Neuronal stem cell (in vitro differentiated cells): ENCODE measurements at regions not wholly inside any gene's neighbourhood (a gene's known extent, or its start where the extent isn't known, plus 50 kb on each side); places are given as distances from the start of the nearest gene placed in this dataset.

Source experiments
- DNase-seq: peaks from one replicate; pipeline ENCODE4 v3.0.0-alpha.2; 2013; ENCODE audit warnings: low spot score
- H2AFZ ChIP-seq: one replicate; pipeline ENCODE4 v1.6.1; 2013; ENCODE audit warnings: mild to moderate bottlenecking, low read length, inconsistent platforms
- H2AK5ac ChIP-seq: 2 replicates; pipeline ENCODE4 v1.6.1; 2013; ENCODE audit warnings: low read depth, mild to moderate bottlenecking, inconsistent platforms, low read length, moderate library complexity, mixed read lengths
- H2BK120ac ChIP-seq: 2 replicates; pipeline ENCODE4 v1.6.1; 2013; ENCODE audit warnings: low read depth, mild to moderate bottlenecking, inconsistent platforms, low read length, moderate library complexity, mixed read lengths
- H2BK12ac ChIP-seq: one replicate; pipeline ENCODE4 v1.6.1; 2013; ENCODE audit warnings: low read length, inconsistent platforms
- H2BK15ac ChIP-seq: 2 replicates; pipeline ENCODE4 v1.6.1; 2013; ENCODE audit warnings: mild to moderate bottlenecking, low read length, inconsistent platforms, mixed read lengths
- H2BK5ac ChIP-seq: one replicate; pipeline ENCODE4 v1.6.1; 2013; ENCODE audit warnings: inconsistent platforms, mild to moderate bottlenecking, low read length, moderate library complexity
- H3K14ac ChIP-seq: one replicate; pipeline ENCODE4 v1.6.1; 2013; ENCODE audit warnings: low read length, inconsistent platforms
- H3K18ac ChIP-seq: 2 replicates; pipeline ENCODE4 v1.6.1; 2013; ENCODE audit warnings: low read length, inconsistent platforms
- H3K23ac ChIP-seq: 2 replicates; pipeline ENCODE4 v1.6.1; 2013; ENCODE audit warnings: low read depth, mild to moderate bottlenecking, mixed read lengths, low read length, inconsistent platforms; ENCODE audit not compliant: poor library complexity
- H3K27ac ChIP-seq: replicated peaks from 3 replicates; pipeline ENCODE4 v1.5.1; 2013; ENCODE audit warnings: low read length, inconsistent platforms
- H3K27me3 ChIP-seq, 3 experiments: 2 replicates each; pipeline ENCODE4 v1.6.1; 2013; ENCODE audit warnings: low read length in 3 of 3, mild to moderate bottlenecking in 2 of 3, inconsistent platforms in 1 of 3, low read depth in 1 of 3, mixed read lengths in 1 of 3, moderate library complexity in 1 of 3; ENCODE audit not compliant: control insufficient read depth in 3 of 3, insufficient read depth in 3 of 3
- H3K36me3 ChIP-seq, 2 donors: replicated peaks in 1 of 2; 2 replicates each; pipeline ENCODE4 v1.6.1; 2013; ENCODE audit warnings: low read length in 2 of 2; ENCODE audit not compliant: control insufficient read depth in 2 of 2, insufficient read depth in 2 of 2
- H3K4ac ChIP-seq: 2 replicates; pipeline ENCODE4 v1.6.1; 2013; ENCODE audit warnings: inconsistent platforms, mild to moderate bottlenecking, low read length, moderate library complexity
- H3K4me1 ChIP-seq, 2 donors: 1 replicate in 1 of 2; 2 replicates in 1 of 2; pipeline ENCODE4 v1.6.1; 2013; ENCODE audit warnings: low read length in 2 of 2, low read depth in 1 of 2; ENCODE audit not compliant: control insufficient read depth in 2 of 2, insufficient read depth in 1 of 2
- H3K4me2 ChIP-seq: one replicate; pipeline ENCODE4 v1.6.1; 2013; ENCODE audit warnings: mild to moderate bottlenecking, low read length, inconsistent platforms; ENCODE audit not compliant: insufficient read depth, poor library complexity, severe bottlenecking
- H3K4me3 ChIP-seq, 2 donors: 2 replicates each; pipeline ENCODE4 v1.5.1; 2013; ENCODE audit warnings: low read length in 2 of 2, mild to moderate bottlenecking in 2 of 2, inconsistent platforms in 1 of 2, moderate library complexity in 1 of 2
- H3K79me1 ChIP-seq: one replicate; pipeline ENCODE4 v1.6.1; 2013; ENCODE audit warnings: low read depth, mild to moderate bottlenecking, inconsistent platforms, low read length, moderate library complexity
- H3K9ac ChIP-seq: one replicate; pipeline ENCODE4 v1.6.1; 2013; ENCODE audit warnings: mild to moderate bottlenecking, low read depth, low read length, inconsistent platforms; ENCODE audit not compliant: poor library complexity
- H3K9me3 ChIP-seq, 2 donors: replicated peaks in 1 of 2; 2 replicates each; pipeline versions ENCODE3 to v1.6.1; 2013; ENCODE audit warnings: low read length in 2 of 2, mild to moderate bottlenecking in 2 of 2, inconsistent platforms in 1 of 2, low read depth in 1 of 2, mixed read lengths in 1 of 2, moderate library complexity in 1 of 2; ENCODE audit not compliant: control insufficient read depth in 2 of 2, insufficient read depth in 1 of 2
- H4K8ac ChIP-seq: one replicate; pipeline ENCODE4 v1.6.1; 2013; ENCODE audit warnings: low read depth, mild to moderate bottlenecking, inconsistent platforms, low read length, moderate library complexity
- H4K91ac ChIP-seq: one replicate; pipeline ENCODE4 v1.6.1; 2013; ENCODE audit warnings: low read length, low read depth, mild to moderate bottlenecking, inconsistent platforms; ENCODE audit not compliant: poor library complexity
- WGBS, 2 donors: extraction: QIAGEN DNeasy Blood & Tissue Kit; methylation state at CpG; one replicate each; pipeline ENCODE4 v1.1.7; 2013; ENCODE audit warnings: missing lambda C conversion rate in 2 of 2, mixed read lengths in 1 of 2; ENCODE audit not compliant: insufficient read length in 2 of 2, insufficient replicate concordance in 1 of 2; ENCODE audit errors: extremely low coverage in 2 of 2; 5-methylcytosine and 5-hydroxymethylcytosine counted together

DNA sequence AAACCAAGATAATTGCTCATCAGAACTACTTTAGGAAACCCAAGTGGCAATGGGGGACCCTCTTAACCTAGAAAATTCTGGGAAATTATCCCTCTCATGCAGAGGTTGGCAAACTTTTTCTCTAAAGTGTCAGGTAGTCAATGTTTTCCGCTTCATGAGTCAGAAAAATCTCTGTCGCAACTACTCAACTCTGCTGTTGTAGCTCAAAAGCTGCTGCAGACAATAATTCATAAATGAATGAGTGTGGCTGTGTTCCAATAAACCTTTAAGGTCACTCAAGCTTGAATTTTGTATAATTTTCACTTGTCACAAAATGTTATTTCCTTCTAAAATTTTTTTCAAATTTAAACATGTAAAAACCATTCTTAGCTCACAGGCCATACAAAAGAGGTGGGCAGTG is 193.4 kb upstream of the MID1 start:
- DNase-seq = no peak
- H3K23ac ChIP-seq = no peak overlapping the region
- no peak overlapping the region for H4K8ac ChIP-seq
- H4K91ac ChIP-seq = no peak overlapping the region
- no peak overlapping the region for H3K4me2 ChIP-seq
- no peak overlapping the region for H3K18ac ChIP-seq
- no peak overlapping the region for H3K9ac ChIP-seq
- no CpG with 5 or more reads among the region's 2 CpGs for WGBS, 2 donors
- no peaks in the 10 kb centered on the region for H3K27me3 ChIP-seq
- H3K36me3 ChIP-seq = no peaks in the 10 kb centered on the region
- no peaks in the 10 kb centered on the region for H3K9me3 ChIP-seq
- H3K4ac ChIP-seq = no peak overlapping the region
- H2BK5ac ChIP-seq = no peak overlapping the region
- H2AFZ ChIP-seq = no peak overlapping the region
- no peak overlapping the region for H2BK12ac ChIP-seq
- no peak overlapping the region for H2BK120ac ChIP-seq
- H3K14ac ChIP-seq = no peak overlapping the region
- H3K4me3 ChIP-seq = no peak overlapping the region
- no peak overlapping the region for H2BK15ac ChIP-seq
- H2AK5ac ChIP-seq = no peak overlapping the region
- no peaks in the 10 kb centered on the region for H3K4me1 ChIP-seq
- H3K79me1 ChIP-seq = no peaks in the 10 kb centered on the region
- no peak overlapping the region for H3K27ac ChIP-seq

DNA sequence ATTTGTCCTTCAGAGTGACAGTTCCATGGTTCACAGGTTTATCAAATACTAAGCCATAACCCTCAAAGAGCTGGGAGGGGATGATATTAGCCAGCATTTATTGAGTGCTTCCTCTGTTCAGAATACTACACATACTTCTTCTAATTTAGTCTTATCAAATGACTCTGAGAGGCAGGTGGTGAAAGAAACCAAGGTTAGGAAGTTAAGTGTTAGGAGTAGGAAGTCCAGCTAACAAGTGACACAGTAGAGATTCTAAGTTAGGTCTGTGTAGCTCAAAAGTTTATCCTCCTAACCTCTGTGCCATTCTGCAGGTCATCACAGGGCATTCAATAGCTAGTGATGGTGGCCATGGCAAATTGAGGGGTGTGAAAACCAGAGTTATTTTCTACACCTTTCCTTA is 198.3 kb upstream of the MID1 start:
- no peak overlapping the region for H2BK15ac ChIP-seq
- H4K91ac ChIP-seq = no peak overlapping the region
- H4K8ac ChIP-seq = no peak overlapping the region
- H3K4me2 ChIP-seq = no peak overlapping the region
- H3K23ac ChIP-seq = no peak overlapping the region
- no peaks in the 10 kb centered on the region for H3K9me3 ChIP-seq
- no peak overlapping the region for H2BK5ac ChIP-seq
- no peak overlapping the region for H3K4ac ChIP-seq
- H2BK12ac ChIP-seq = no peak overlapping the region
- H3K9ac ChIP-seq = no peak overlapping the region
- H3K18ac ChIP-seq = no peak overlapping the region
- H3K79me1 ChIP-seq = no peaks in the 10 kb centered on the region
- H3K27me3 ChIP-seq = no peaks in the 10 kb centered on the region
- no peak overlapping the region for H2BK120ac ChIP-seq
- no peak overlapping the region for H2AK5ac ChIP-seq
- DNase-seq = no peak
- no peaks in the 10 kb centered on the region for H3K4me1 ChIP-seq
- no peaks in the 10 kb centered on the region for H3K36me3 ChIP-seq
- H2AFZ ChIP-seq = no peak overlapping the region
- H3K27ac ChIP-seq = no peak overlapping the region
- no peak overlapping the region for H3K14ac ChIP-seq
- no peak overlapping the region for H3K4me3 ChIP-seq

DNA sequence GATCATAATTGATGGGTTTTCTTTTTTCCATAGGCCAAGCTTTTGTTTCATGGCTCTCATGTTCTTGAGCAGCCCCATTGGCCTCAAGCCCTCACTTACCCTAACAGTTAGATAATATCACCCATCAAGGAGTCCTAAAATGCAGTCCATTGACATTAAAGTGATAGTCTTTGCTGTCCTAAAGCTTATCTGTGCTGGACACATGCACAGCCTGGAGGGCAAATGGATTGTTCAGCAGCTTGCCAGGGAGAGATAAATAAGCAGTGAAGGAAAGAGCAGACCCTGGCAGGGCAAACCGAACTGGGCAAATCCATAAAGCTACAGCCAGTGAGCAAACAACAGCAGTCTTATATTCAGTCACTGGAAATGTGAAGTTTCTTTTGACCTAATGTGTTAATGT is 199.6 kb upstream of the MID1 start:
- H2BK12ac ChIP-seq = no peak overlapping the region
- H2BK120ac ChIP-seq = no peak overlapping the region
- no peak overlapping the region for H3K18ac ChIP-seq
- no peak overlapping the region for H3K4ac ChIP-seq
- no peak overlapping the region for H3K14ac ChIP-seq
- H2AK5ac ChIP-seq = no peak overlapping the region
- H3K4me3 ChIP-seq = no peak overlapping the region
- H2BK15ac ChIP-seq = no peak overlapping the region
- no peak overlapping the region for H3K4me2 ChIP-seq
- no peak overlapping the region for H4K8ac ChIP-seq
- no peak overlapping the region for H3K23ac ChIP-seq
- WGBS, 2 donors = no CpG with 5 or more reads among the region's 1 CpG
- no peaks in the 10 kb centered on the region for H3K36me3 ChIP-seq
- no peak overlapping the region for H4K91ac ChIP-seq
- H3K4me1 ChIP-seq = no peaks in the 10 kb centered on the region
- no peak overlapping the region for H2AFZ ChIP-seq
- H2BK5ac ChIP-seq = no peak overlapping the region
- H3K9me3 ChIP-seq = no peaks in the 10 kb centered on the region
- no peaks in the 10 kb centered on the region for H3K27me3 ChIP-seq
- no peak overlapping the region for H3K27ac ChIP-seq
- H3K9ac ChIP-seq = no peak overlapping the region
- no peak for DNase-seq
- no peaks in the 10 kb centered on the region for H3K79me1 ChIP-seq

DNA sequence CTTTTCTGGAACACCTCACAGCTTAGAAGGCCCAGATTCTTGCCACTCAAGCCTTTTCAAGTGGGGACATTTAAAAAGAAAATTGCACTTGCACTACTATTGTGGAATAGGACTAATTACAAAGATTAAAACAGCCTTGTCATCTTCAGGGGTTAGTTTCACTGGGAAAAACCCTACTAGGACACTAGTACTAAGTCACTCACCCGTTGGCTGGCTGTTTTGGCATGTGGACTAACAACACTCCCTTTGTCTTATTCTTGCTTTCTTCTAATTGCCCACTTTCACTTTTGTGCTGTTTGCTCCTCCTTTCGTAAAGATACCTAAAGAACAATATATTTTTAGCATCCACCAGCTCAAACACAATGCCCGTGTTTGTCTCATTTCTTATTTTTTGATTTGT is 200.9 kb upstream of the MID1 start:
- H3K23ac ChIP-seq = no peak overlapping the region
- no peak overlapping the region for H4K8ac ChIP-seq
- no peak overlapping the region for H2BK5ac ChIP-seq
- DNase-seq = no peak
- H2AFZ ChIP-seq = no peak overlapping the region
- no peak overlapping the region for H3K4me2 ChIP-seq
- H3K18ac ChIP-seq = no peak overlapping the region
- H3K4ac ChIP-seq = no peak overlapping the region
- no peak overlapping the region for H3K27ac ChIP-seq
- no peak overlapping the region for H2BK15ac ChIP-seq
- H3K4me1 ChIP-seq = no peaks in the 10 kb centered on the region
- H3K79me1 ChIP-seq = no peaks in the 10 kb centered on the region
- WGBS, 2 donors = no CpG with 5 or more reads among the region's 3 CpGs
- no peaks in the 10 kb centered on the region for H3K36me3 ChIP-seq
- no peak overlapping the region for H4K91ac ChIP-seq
- H2BK120ac ChIP-seq = no peak overlapping the region
- no peaks in the 10 kb centered on the region for H3K27me3 ChIP-seq
- no peak overlapping the region for H3K4me3 ChIP-seq
- no peak overlapping the region for H3K9ac ChIP-seq
- no peaks in the 10 kb centered on the region for H3K9me3 ChIP-seq
- H2AK5ac ChIP-seq = no peak overlapping the region
- H2BK12ac ChIP-seq = no peak overlapping the region
- H3K14ac ChIP-seq = no peak overlapping the region
